H9 (cell line): ENCODE measurements at regions not wholly inside any gene's neighbourhood (a gene's known extent, or its start where the extent isn't known, plus 50 kb on each side); places are given as distances from the start of the nearest gene placed in this dataset.

Experiments used
- DNase-seq: peaks from one replicate; pipeline ENCODE4 v3.0.0-alpha.2; 2017
- H2AFZ ChIP-seq: one replicate; pipeline ENCODE4 v1.6.1; 2013; ENCODE audit warnings: mild to moderate bottlenecking, low read length, control low read depth, moderate library complexity
- H2AK5ac ChIP-seq: 2 replicates; pipeline ENCODE4 v1.6.1; 2013; ENCODE audit warnings: low read length, control low read depth, mixed read lengths; ENCODE audit not compliant: insufficient read length
- H2BK120ac ChIP-seq: one replicate; pipeline ENCODE4 v1.6.1; 2013; ENCODE audit warnings: low read depth, mild to moderate bottlenecking, low read length, control low read depth, inconsistent platforms; ENCODE audit not compliant: poor library complexity, severe bottlenecking
- H2BK12ac ChIP-seq: 2 replicates; pipeline ENCODE4 v1.6.1; 2013; ENCODE audit warnings: low read length, control low read depth, mixed read lengths, low read depth; ENCODE audit not compliant: insufficient read length
- H2BK15ac ChIP-seq: 2 replicates; pipeline ENCODE4 v1.6.1; 2013; ENCODE audit warnings: low read depth, low read length, control low read depth
- H2BK20ac ChIP-seq: one replicate; pipeline ENCODE4 v1.6.1; 2013; ENCODE audit warnings: low read depth, mild to moderate bottlenecking, low read length, control low read depth, inconsistent platforms; ENCODE audit not compliant: poor library complexity, severe bottlenecking
- H2BK5ac ChIP-seq: 2 replicates; pipeline ENCODE4 v1.6.1; 2013; ENCODE audit warnings: low read length, control low read depth, mixed read lengths; ENCODE audit not compliant: insufficient read length
- H3K14ac ChIP-seq: 2 replicates; pipeline ENCODE4 v1.6.1; 2013; ENCODE audit warnings: low read length, control low read depth; ENCODE audit not compliant: insufficient read depth
- H3K18ac ChIP-seq: 2 replicates; pipeline ENCODE4 v1.6.1; 2013; ENCODE audit warnings: low read depth, mild to moderate bottlenecking, mixed read lengths, low read length, control low read depth; ENCODE audit not compliant: insufficient read length
- H3K23ac ChIP-seq: 2 replicates; pipeline ENCODE4 v1.6.1; 2013; ENCODE audit warnings: low read length, control low read depth, mixed read lengths, low read depth; ENCODE audit not compliant: insufficient read length
- H3K23me2 ChIP-seq: 2 replicates; pipeline ENCODE4 v1.6.1; 2013; ENCODE audit warnings: low read depth, mild to moderate bottlenecking, mixed read lengths, low read length, control low read depth; ENCODE audit not compliant: insufficient read length, poor library complexity, severe bottlenecking
- H3K27ac ChIP-seq: 2 replicates; pipeline ENCODE4 v1.5.1; 2013; ENCODE audit warnings: low read length, control low read depth, mixed read lengths, low read depth; ENCODE audit not compliant: insufficient read length
- H3K27me3 ChIP-seq: 2 replicates; pipeline ENCODE4 v1.6.1; 2013; ENCODE audit warnings: low read length, control low read depth, inconsistent platforms; ENCODE audit not compliant: insufficient read depth
- H3K4ac ChIP-seq: 2 replicates; pipeline ENCODE4 v1.6.1; 2013; ENCODE audit warnings: low read depth, mild to moderate bottlenecking, control low read depth, inconsistent platforms, low read length, moderate library complexity
- H3K4me1 ChIP-seq: 2 replicates; pipeline ENCODE4 v1.6.1; 2013; ENCODE audit warnings: low read length, control low read depth, inconsistent platforms; ENCODE audit not compliant: insufficient read depth
- H3K4me2 ChIP-seq: 2 replicates; pipeline ENCODE4 v1.6.1; 2013; ENCODE audit warnings: low read length, control low read depth, mixed read lengths; ENCODE audit not compliant: insufficient read length, insufficient read depth
- H3K56ac ChIP-seq: 2 replicates; pipeline ENCODE4 v1.6.1; 2013; ENCODE audit warnings: low read depth, mild to moderate bottlenecking, mixed read lengths, low read length, control low read depth; ENCODE audit not compliant: insufficient read length
- H3K79me1 ChIP-seq: 2 replicates; pipeline ENCODE4 v1.6.1; 2013; ENCODE audit warnings: low read depth, mild to moderate bottlenecking, moderate library complexity, low read length, control low read depth, inconsistent platforms; ENCODE audit not compliant: insufficient read depth, poor library complexity, severe bottlenecking
- H3K79me2 ChIP-seq: 2 replicates; pipeline ENCODE4 v1.6.1; 2013; ENCODE audit warnings: low read length, control low read depth, inconsistent platforms; ENCODE audit not compliant: insufficient read depth
- H3K9ac ChIP-seq: 2 replicates; pipeline ENCODE4 v1.6.1; 2013; ENCODE audit warnings: low read length, control low read depth, mixed read lengths; ENCODE audit not compliant: insufficient read length; ENCODE audit errors: extremely low read depth
- H3K9me3 ChIP-seq: one replicate; pipeline ENCODE4 v1.6.1; 2013; ENCODE audit warnings: low read depth, low read length, inconsistent platforms; ENCODE audit not compliant: control insufficient read depth
- H3T11ph ChIP-seq: one replicate; pipeline ENCODE4 v1.6.1; 2013; ENCODE audit warnings: mild to moderate bottlenecking, low read length, control low read depth, inconsistent platforms
- H4K20me1 ChIP-seq: one replicate; pipeline ENCODE4 v1.6.1; 2013; ENCODE audit not compliant: control insufficient read depth, insufficient read length, insufficient read depth
- H4K5ac ChIP-seq: 2 replicates; pipeline ENCODE4 v1.6.1; 2013; ENCODE audit warnings: low read depth, mild to moderate bottlenecking, mixed read lengths, low read length, control low read depth; ENCODE audit not compliant: insufficient read length
- H4K8ac ChIP-seq: replicated peaks from 2 replicates; pipeline ENCODE4 v1.6.1; 2013; ENCODE audit warnings: low read length, control low read depth, mixed read lengths, low read depth; ENCODE audit not compliant: insufficient read length
- H4K91ac ChIP-seq: 2 replicates; pipeline ENCODE4 v1.6.1; 2013; ENCODE audit warnings: low read depth, mild to moderate bottlenecking, moderate library complexity, mixed read lengths, low read length, control low read depth; ENCODE audit not compliant: insufficient read length
- H3K27ac Mint-ChIP-seq, 3 experiments: 2 replicates in 2 of 3; 3 replicates in 1 of 3; pipeline ENCODE4 v1.8.0; 2020 to 2021; ENCODE audit warnings: mixed read lengths in 3 of 3, mild to moderate bottlenecking in 1 of 3, moderate library complexity in 1 of 3
- H3K27me3 Mint-ChIP-seq: 2 replicates; pipeline ENCODE4 v1.8.0; 2021; ENCODE audit warnings: low read depth, mild to moderate bottlenecking, moderate library complexity, mixed read lengths
- H3K36me3 Mint-ChIP-seq, 3 experiments: 2 replicates in 2 of 3; 3 replicates in 1 of 3; pipeline ENCODE4 v1.8.0; 2020 to 2021; ENCODE audit warnings: low read depth in 3 of 3, mixed read lengths in 3 of 3; ENCODE audit not compliant: insufficient read depth in 1 of 3
- H3K4me1 Mint-ChIP-seq, 2 experiments: 2 replicates each; pipeline ENCODE4 v1.8.0; 2020; ENCODE audit warnings: mixed read lengths in 2 of 2
- H3K4me3 Mint-ChIP-seq, 2 experiments: 2 replicates in 1 of 2; 3 replicates in 1 of 2; pipeline ENCODE4 v1.8.0; 2020 to 2021; ENCODE audit warnings: mild to moderate bottlenecking in 2 of 2, mixed read lengths in 2 of 2, moderate library complexity in 1 of 2
- H3K9me3 Mint-ChIP-seq, 2 experiments: 2 replicates in 1 of 2; 3 replicates in 1 of 2; pipeline ENCODE4 v1.8.0; 2020; ENCODE audit warnings: mild to moderate bottlenecking in 2 of 2, mixed read lengths in 2 of 2, moderate library complexity in 1 of 2
- TF ChIP-seq, protein P1 (sequence below): fragments of 200-600 bp; sonication (generic); conservative IDR thresholded peaks from 3 replicates; pipeline ENCODE4 v1.8.0; 2021; ENCODE audit warnings: antibody characterized with exemption, mild to moderate bottlenecking

DNA sequence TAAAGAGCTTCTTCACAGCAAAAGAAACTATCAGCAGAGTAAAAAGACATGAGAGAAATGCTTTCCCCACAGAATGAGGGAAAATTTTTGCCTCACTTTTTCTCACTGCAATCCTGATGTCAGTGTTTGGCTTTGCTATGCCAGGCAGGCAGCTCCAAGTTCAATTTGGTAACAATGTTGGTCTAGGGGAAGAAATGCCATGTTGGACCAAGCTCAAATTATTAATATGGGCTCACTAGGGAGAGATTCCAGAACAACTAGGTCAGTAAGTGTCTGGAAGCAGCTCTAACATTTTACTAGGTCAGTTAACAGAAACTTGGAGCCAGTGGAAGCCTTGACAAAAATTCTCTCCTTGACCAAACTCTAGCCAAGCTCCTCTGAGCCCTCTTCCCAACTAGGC is 95.4 kb downstream of the NAF1 start:
- no peak overlapping the region for H3K14ac ChIP-seq
- no peaks in the 10 kb centered on the region for H4K20me1 ChIP-seq
- Mint-ChIP-seq H3K4me3 (no peak overlapping the region), H3K9me3 (peaks cover 3 to 6% of the 10 kb centered on the region in 2 experiments; a peak in 4 of 5 replicates), H3K27ac (0 out of 7 replicates have a peak overlapping the region, but pooled peaks of 1 of the 3 experiments have one; percentile 3), H3K27me3 (no peaks in the 10 kb centered on the region), H3K4me1 (no peaks in the 10 kb centered on the region), H3K36me3 (peaks cover 2 to 5% (median 3%) of the 10 kb centered on the region in 3 experiments; a peak in 4 of 7 replicates)
- no peak overlapping the region for H3K23ac ChIP-seq
- H3K4me1 ChIP-seq = no peaks in the 10 kb centered on the region
- H3K79me1 ChIP-seq = no peaks in the 10 kb centered on the region
- no peak overlapping the region for H2AK5ac ChIP-seq
- no peak overlapping the region for H2BK20ac ChIP-seq
- H2BK12ac ChIP-seq = no peak overlapping the region
- no peak overlapping the region for H3K4me2 ChIP-seq
- H3T11ph ChIP-seq = no peak overlapping the region
- H2BK5ac ChIP-seq = no peak overlapping the region
- no peak overlapping the region for H2AFZ ChIP-seq
- H3K9ac ChIP-seq = no peak overlapping the region
- no peaks in the 10 kb centered on the region for H3K9me3 ChIP-seq
- no peak overlapping the region for H4K91ac ChIP-seq
- H3K18ac ChIP-seq = no peak overlapping the region
- TF ChIP-seq, protein P1, sequence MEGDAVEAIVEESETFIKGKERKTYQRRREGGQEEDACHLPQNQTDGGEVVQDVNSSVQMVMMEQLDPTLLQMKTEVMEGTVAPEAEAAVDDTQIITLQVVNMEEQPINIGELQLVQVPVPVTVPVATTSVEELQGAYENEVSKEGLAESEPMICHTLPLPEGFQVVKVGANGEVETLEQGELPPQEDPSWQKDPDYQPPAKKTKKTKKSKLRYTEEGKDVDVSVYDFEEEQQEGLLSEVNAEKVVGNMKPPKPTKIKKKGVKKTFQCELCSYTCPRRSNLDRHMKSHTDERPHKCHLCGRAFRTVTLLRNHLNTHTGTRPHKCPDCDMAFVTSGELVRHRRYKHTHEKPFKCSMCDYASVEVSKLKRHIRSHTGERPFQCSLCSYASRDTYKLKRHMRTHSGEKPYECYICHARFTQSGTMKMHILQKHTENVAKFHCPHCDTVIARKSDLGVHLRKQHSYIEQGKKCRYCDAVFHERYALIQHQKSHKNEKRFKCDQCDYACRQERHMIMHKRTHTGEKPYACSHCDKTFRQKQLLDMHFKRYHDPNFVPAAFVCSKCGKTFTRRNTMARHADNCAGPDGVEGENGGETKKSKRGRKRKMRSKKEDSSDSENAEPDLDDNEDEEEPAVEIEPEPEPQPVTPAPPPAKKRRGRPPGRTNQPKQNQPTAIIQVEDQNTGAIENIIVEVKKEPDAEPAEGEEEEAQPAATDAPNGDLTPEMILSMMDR = no peak
- no peak for DNase-seq
- H3K4ac ChIP-seq = no peak overlapping the region
- H3K23me2 ChIP-seq = no peaks in the 10 kb centered on the region
- no peaks in the 10 kb centered on the region for H3K27me3 ChIP-seq
- no peak overlapping the region for H3K56ac ChIP-seq
- H3K27ac ChIP-seq = no peak overlapping the region
- no peak overlapping the region for H4K8ac ChIP-seq
- no peaks in the 10 kb centered on the region for H3K79me2 ChIP-seq
- no peak overlapping the region for H2BK120ac ChIP-seq
- H4K5ac ChIP-seq = no peak overlapping the region
- H2BK15ac ChIP-seq = no peak overlapping the region
